ENCODE measurements at regions not wholly inside any gene's neighbourhood (a gene's known extent, or its start where the extent isn't known, plus 50 kb on each side); places are given as distances from the start of the nearest gene placed in this dataset.
A peak's percentile ranks its signal among the peaks of the same experiment; 100 is the strongest.

GRCh38 chr11:47911149-47911548 lies 63.0 kb upstream of the NUP160 start:
- TF ChIP-seq EZH2 (IDR thresholded peaks at IDR 0.05; ENCODE audit: low read length, missing control alignments): no peak
- TF ChIP-seq, protein P1, sequence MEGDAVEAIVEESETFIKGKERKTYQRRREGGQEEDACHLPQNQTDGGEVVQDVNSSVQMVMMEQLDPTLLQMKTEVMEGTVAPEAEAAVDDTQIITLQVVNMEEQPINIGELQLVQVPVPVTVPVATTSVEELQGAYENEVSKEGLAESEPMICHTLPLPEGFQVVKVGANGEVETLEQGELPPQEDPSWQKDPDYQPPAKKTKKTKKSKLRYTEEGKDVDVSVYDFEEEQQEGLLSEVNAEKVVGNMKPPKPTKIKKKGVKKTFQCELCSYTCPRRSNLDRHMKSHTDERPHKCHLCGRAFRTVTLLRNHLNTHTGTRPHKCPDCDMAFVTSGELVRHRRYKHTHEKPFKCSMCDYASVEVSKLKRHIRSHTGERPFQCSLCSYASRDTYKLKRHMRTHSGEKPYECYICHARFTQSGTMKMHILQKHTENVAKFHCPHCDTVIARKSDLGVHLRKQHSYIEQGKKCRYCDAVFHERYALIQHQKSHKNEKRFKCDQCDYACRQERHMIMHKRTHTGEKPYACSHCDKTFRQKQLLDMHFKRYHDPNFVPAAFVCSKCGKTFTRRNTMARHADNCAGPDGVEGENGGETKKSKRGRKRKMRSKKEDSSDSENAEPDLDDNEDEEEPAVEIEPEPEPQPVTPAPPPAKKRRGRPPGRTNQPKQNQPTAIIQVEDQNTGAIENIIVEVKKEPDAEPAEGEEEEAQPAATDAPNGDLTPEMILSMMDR (conservative IDR thresholded peaks at IDR 0.05 in 1 of 2, IDR thresholded peaks at IDR 0.05 in 1 of 2; ENCODE audit: low read depth in 1 of 2, low read length in 2 of 2): no peak
- Histone ChIP-seq H3K4me2 (ENCODE audit: extremely low read depth, insufficient read depth, low read length) (no peak overlapping the region), H3K27ac (ENCODE audit: insufficient read depth, low read length) (no peak overlapping the region), H3K4me1 (ENCODE audit: control insufficient read depth, extremely low read depth, insufficient read depth, low read length) (no peaks in the 10 kb centered on the region), H3K9me3 (ENCODE audit: control insufficient read depth, insufficient read depth, low read depth, low read length) (no peaks in the 10 kb centered on the region), H3K36me3 (ENCODE audit: control insufficient read depth, insufficient read depth, low read length) (no peaks in the 10 kb centered on the region), H4K20me1 (ENCODE audit: control insufficient read depth, extremely low read depth, insufficient read depth, low read length) (no peaks in the 10 kb centered on the region), H2AFZ (ENCODE audit: low read length) (no peak overlapping the region), H3K4me3 (replicated peaks in 1 of 4; ENCODE audit: control extremely low read depth in 1 of 4, insufficient read depth in 1 of 4, low read depth in 3 of 4, low read length in 4 of 4) (no peak overlapping the region), H3K27me3 (ENCODE audit: control insufficient read depth, insufficient read depth, low read length) (no peaks in the 10 kb centered on the region), H3K79me2 (ENCODE audit: control insufficient read depth, insufficient read depth, low read length) (no peaks in the 10 kb centered on the region), H3K9ac (ENCODE audit: insufficient read depth, low read length) (no peak overlapping the region)
- DNase-seq (ENCODE audit: low read depth in 2 of 2): no peak

DNA sequence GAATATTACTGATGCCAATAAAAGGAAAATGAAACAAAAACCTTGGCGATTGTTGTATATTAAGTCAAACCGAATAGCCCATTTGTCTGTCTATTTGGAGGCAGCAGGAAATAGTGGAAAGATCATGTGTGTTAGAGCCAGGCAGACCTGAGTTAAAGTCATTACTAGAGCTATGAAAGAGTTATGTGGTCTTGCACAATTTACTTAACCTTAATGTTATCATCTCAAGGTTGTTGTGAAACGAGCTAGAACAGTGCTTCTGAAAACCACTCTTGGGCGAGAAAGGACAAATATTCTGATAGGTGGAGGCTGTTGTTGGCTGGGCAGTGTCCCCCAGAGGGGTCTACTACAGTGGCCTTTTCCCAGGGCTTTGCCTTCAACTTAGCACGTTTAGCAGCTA lies 60.0 kb upstream of the NUP160 start:
- H3K4me3 ChIP-seq (replicated peaks in 1 of 4; ENCODE audit: control extremely low read depth in 1 of 4, insufficient read depth in 1 of 4, low read depth in 3 of 4, low read length in 4 of 4): no peak overlapping the region
- no peak overlapping the region for H3K27ac ChIP-seq (ENCODE audit: insufficient read depth, low read length)
- TF ChIP-seq, protein P1 (conservative IDR thresholded peaks at IDR 0.05 in 1 of 2, IDR thresholded peaks at IDR 0.05 in 1 of 2; ENCODE audit: low read depth in 1 of 2, low read length in 2 of 2): no peak
- no peak for TF ChIP-seq EZH2 (IDR thresholded peaks at IDR 0.05; ENCODE audit: low read length, missing control alignments)
- H3K9me3 ChIP-seq (ENCODE audit: control insufficient read depth, insufficient read depth, low read depth, low read length): no peaks in the 10 kb centered on the region
- no peak for DNase-seq (ENCODE audit: low read depth in 2 of 2)
- no peak overlapping the region for H3K9ac ChIP-seq (ENCODE audit: insufficient read depth, low read length)
- H3K27me3 ChIP-seq (ENCODE audit: control insufficient read depth, insufficient read depth, low read length): no peaks in the 10 kb centered on the region
- no peaks in the 10 kb centered on the region for H3K79me2 ChIP-seq (ENCODE audit: control insufficient read depth, insufficient read depth, low read length)
- no peaks in the 10 kb centered on the region for H3K4me1 ChIP-seq (ENCODE audit: control insufficient read depth, extremely low read depth, insufficient read depth, low read length)
- H3K36me3 ChIP-seq (ENCODE audit: control insufficient read depth, insufficient read depth, low read length): no peaks in the 10 kb centered on the region
- H3K4me2 ChIP-seq (ENCODE audit: extremely low read depth, insufficient read depth, low read length): no peak overlapping the region
- no peaks in the 10 kb centered on the region for H4K20me1 ChIP-seq (ENCODE audit: control insufficient read depth, extremely low read depth, insufficient read depth, low read length)
- no peak overlapping the region for H2AFZ ChIP-seq (ENCODE audit: low read length)

DNA sequence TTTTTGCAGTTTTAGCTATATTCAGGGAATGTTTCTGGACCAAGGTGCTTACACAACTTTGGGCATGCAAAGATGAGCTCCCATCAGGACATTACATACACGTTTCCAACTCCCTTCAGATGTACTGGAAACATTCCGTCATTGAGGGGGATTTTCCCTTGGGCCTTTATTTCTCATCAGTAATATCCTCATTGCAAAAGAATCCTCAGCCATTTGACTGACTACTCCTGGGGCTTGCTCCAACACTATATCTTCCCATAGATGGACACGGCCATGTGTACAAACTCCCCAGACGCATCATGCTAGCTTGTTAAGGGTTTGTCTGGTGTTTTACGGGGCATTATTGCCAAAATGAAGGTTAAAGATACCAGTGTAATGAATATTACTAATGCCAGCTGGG lies 59.3 kb upstream of the NUP160 start:
- no peaks in the 10 kb centered on the region for H3K4me1 ChIP-seq (ENCODE audit: control insufficient read depth, extremely low read depth, insufficient read depth, low read length)
- H3K4me2 ChIP-seq (ENCODE audit: extremely low read depth, insufficient read depth, low read length): no peak overlapping the region
- no peaks in the 10 kb centered on the region for H3K9me3 ChIP-seq (ENCODE audit: control insufficient read depth, insufficient read depth, low read depth, low read length)
- no peaks in the 10 kb centered on the region for H3K36me3 ChIP-seq (ENCODE audit: control insufficient read depth, insufficient read depth, low read length)
- TF ChIP-seq, protein P1 (conservative IDR thresholded peaks at IDR 0.05 in 1 of 2, IDR thresholded peaks at IDR 0.05 in 1 of 2; ENCODE audit: low read depth in 1 of 2, low read length in 2 of 2): no peak
- TF ChIP-seq EZH2 (IDR thresholded peaks at IDR 0.05; ENCODE audit: low read length, missing control alignments): no peak
- no peak overlapping the region for H3K9ac ChIP-seq (ENCODE audit: insufficient read depth, low read length)
- no peak overlapping the region for H2AFZ ChIP-seq (ENCODE audit: low read length)
- H3K79me2 ChIP-seq (ENCODE audit: control insufficient read depth, insufficient read depth, low read length): no peaks in the 10 kb centered on the region
- no peak overlapping the region for H3K4me3 ChIP-seq (replicated peaks in 1 of 4; ENCODE audit: control extremely low read depth in 1 of 4, insufficient read depth in 1 of 4, low read depth in 3 of 4, low read length in 4 of 4)
- H3K27ac ChIP-seq (ENCODE audit: insufficient read depth, low read length): no peak overlapping the region
- H4K20me1 ChIP-seq (ENCODE audit: control insufficient read depth, extremely low read depth, insufficient read depth, low read length): no peaks in the 10 kb centered on the region
- peak in 1 of 2 donors; percentile 61 for DNase-seq (ENCODE audit: low read depth in 2 of 2)
- H3K27me3 ChIP-seq (ENCODE audit: control insufficient read depth, insufficient read depth, low read length): no peaks in the 10 kb centered on the region
